CD4-positive, alpha-beta T cell treated with Interferon alpha-2 for 1 hour (primary cell): ENCODE measurements at regions not wholly inside any gene's neighbourhood (a gene's known extent, or its start where the extent isn't known, plus 50 kb on each side); places are given as distances from the start of the nearest gene placed in this dataset.
"Not testable (repeated sequence)": the region's sequence is repeated elsewhere in the genome, so short reads cannot be mapped to it uniquely, and the experiment has no call there.

Source experiments
- DNase-seq, 2 donors: peaks; one replicate each; pipeline ENCODE4 v3.0.0-alpha.2; 2020 to 2022

DNA sequence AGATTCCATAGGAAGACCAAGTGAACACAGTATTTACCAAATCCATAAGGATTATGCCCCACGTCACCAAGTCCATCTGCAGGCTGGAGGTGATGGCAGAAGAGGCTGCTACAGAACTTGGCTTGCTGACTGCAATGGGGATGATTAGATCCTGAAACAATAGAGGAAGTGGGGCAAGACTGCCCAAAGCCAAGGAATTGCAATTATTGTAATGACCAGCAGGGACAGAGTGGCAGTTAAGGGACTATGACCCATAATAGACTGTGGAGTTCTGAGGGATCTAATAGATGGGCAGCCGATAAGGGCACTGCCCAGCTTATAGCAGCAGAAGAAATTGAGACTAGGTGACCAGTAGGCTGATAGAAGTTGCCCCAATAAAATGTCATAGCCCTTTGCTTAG, 108.4 kb downstream of the MINAR1 start:
- no peak for DNase-seq

DNA sequence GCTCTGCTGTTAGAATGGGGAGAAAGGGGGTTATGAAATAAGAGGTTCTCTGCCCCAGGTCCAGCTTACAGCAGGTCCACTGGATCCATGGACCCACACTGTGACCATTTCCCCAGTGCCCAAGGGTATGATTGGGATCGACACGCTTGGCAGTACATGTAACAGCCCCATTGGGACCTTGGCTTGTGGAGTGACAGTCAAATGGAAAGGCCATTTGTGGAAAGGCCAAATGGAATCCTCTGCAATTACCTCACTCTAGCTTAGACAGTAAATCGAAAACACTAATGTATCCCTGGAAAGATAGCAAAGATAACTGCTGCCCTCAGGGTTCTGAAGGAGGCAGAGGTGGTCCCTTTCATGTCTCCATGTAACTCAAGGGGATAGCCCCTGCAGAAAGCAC, 109.1 kb downstream of the MINAR1 start:
- DNase-seq, result no peak

DNA sequence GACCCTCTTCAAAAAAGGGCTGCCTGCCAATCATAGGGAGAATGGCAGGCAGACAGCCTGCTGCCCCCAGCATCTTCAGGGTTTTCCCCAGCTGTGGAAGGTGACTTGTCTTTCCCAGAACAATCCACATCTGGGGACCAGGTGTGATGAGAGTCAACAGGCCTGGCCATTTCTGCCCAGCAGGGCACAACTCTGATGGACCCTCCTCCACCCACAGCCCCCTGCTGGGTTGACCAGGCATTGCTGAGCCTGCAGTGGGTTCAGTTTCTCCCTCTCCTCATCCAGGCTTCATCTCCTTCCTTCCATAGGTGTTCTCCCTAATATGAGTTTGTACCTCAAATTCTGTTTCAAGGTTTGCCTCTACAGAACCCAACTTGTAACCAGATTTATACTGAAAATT, 111.0 kb downstream of the MINAR1 start:
- no peak for DNase-seq

DNA sequence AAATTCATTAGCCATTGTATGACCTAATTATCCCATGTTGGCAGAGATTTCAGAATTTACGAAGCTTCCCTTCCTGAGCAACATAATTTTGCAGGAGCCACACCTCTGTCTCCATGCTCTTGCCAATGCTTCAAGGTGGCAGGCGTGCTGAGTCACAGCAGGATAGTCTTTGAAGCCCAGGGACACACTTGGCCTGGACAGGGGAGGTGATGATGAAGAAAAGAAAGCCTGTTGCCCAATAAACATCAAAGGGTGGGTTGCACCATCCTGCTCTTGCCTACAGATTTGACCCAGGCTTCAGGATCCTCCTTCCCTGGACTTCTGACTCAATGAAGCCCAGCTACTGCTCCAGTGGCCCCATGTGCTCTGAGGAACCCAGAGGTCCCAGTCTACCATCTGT, 117.1 kb downstream of the MINAR1 start:
- DNase-seq, result no peak

DNA sequence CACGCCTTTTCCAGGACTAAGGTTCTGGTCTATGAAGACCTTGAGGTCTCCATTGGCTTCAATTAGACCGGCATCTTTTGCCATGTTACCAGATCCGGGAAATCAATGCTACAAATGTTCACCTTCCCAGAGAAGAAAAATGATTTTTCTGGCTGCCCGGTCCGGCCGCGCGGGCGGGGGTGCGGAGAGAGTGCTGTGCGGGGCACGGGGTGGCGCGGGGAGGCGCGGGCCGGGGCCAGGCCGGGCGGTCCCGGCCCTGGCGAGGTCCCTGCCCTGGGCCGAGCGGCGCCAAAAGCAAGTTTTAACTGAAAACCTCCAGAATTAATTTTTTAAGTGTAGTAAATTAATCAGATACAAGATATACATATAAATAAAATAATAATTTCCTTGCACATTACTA, 128.2 kb downstream of the MINAR1 start:
- no peak for DNase-seq

DNA sequence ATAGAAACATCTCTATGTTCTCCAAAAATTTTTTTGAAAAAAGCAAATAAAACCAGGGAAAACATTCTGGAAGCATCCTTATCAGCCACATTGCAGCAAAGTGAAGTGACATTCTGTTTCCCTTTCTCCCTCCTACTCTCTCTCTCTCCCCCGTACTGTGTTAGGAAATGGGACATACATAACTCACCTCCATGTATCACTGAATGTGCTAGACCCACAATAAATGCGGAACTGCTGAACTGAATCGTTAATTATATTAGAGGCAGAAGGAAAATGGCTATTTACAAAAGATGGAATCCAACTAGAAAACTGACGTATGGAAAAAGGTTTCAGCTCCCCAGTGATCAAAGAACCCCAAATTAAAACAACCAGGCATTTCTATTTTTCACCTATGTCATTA, 129.8 kb downstream of the MINAR1 start:
- DNase-seq, result no peak

DNA sequence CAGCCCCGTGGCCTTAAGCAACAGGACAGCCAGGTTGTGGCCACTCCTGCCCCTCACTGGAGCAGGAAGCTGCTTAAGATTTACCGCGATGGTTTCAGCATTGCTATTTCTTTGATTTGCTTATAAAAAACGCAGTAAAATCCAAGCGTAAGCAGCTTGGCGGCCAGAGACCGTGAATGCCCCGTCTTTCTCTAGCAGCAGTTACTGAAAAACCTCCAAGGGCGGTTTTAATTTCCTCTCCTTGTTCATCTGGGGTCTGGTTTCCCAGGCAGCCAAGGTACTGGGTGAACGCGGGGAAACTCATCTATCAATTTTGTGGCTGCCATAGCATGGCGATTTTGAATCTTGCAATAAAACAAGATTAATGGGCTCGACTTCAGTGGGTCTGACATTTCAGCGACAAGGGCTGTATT, 130.3 kb downstream of the MINAR1 start:
- DNase-seq, result no peak

DNA sequence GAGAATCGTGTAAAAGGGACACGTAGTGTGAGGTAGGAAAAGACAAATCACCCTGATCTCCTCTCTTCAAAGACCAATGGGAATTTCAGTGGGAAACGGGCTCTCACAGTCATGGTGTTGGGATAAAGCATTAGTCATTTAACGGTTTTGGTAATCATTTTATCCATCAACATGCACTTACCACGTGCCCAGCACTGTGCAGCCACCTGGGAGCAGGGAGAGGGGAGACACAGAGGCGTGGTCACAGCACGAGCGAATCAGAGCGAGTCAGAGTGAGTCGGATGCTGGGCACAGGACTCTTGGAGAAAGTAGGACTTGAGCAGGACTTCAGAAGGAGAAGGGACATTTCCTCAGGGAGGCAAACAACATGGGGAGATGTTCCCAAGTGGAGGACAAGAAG, 130.8 kb downstream of the MINAR1 start:
- no peak for DNase-seq

DNA sequence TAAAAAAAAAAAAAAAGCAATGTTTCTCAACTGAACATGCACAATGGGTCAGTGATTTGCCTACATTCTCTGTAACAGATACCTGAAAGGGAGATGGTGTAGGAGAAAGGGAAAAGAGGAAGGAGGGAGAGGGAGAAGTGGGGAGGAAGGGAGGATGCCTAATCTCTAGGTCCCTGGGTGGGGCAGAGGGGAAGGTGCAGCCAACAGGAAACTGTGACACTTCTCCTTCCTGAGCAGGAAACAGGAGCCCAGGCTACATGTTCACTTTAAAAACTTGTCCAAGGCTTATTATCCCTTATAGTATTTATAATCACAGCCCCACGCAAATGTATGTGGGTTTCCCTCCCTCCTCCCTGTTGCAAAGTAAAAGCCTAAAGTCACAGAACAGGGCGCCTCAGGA, 137.9 kb downstream of the MINAR1 start:
- no peak for DNase-seq

DNA sequence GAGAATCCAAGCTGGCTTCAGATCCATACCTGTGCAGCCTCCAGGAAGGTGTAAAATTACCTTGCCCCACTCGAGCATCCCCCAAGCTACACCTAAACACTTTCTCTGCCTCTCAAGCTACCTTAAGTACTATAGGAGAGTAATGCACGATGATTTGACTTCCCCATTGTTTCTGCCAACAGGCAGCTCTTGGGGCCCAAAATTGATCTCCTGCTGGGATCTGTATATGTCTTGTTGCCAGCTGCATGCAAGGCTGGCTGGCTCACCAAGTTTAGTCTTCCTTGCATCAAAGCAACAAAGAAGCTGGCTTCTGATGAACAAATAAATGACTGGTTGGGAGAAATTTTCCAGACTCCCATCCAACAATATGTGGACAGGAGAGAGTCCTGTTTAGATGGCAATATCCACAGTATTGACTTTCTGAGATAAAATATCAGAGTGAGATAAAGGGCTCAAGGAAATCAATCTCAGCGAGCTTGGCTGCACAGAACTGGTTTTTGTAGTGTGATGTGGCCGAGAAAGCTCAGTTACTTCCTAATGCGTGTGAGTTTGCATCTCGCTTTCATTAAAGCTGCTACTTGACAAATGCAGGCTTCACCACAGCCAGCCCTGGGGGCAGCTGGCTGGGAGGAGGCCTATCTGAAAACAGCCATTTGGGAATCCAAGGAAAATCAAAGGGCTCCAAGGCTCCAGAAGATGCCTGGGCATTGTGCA, 140.7 kb downstream of the MINAR1 start:
- no peak for DNase-seq

DNA sequence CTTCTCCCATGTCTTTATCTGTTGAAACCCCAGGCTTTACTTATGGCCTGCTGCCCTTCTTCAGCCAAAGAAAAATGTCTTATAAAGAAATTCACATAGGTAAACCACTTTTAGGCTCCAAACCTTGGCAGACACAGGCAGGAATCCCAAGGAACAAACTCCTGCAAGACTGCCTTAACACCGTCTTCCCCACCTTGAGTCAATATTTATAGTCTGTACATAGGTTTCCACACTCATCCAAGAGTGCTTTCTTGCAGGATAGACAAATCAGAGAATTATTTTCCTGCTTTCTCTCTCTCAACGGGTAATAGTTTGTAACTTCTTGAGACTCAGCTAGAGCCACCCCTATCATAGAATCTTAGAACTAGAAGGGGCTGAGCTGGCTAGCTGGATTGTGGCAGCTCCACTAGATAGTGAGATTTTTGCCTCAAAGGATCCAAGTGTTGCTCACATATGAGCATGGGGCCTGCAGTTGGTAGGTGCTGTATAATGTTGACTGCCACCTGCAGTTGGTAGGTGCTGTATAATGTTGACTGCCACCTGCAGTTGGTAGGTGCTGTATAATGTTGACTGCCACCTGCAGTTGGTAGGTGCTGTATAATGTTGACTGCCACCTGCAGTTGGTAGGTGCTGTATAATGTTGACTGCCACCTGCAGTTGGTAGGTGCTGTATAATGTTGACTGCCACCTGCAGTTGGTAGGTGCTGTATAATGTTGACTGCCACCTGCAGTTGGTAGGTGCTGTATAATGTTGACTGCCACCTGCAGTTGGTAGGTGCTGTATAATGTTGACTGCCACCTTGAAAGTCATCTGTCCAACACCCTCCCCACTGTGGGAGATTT, 142.5 kb downstream of the MINAR1 start:
- DNase-seq, result not testable (repeated sequence)

DNA sequence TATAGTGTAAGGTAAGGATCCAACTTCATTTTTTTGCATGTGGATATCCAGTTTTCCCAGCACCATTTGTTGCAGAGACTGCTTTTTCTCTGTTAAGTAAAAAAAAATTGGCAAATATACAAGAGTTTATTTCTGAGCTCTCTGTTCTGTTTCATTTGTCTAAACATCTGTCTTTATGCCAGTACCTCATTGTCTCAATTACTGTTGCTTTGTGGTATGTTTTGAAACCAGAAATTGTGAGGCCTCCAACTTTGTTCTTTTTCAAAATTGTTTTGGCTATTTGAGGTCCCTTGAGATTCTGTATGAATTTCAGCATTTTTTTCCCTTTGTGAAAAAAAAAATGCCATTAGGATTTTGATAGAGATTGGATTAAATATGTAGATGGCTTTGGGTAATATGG, 150.5 kb downstream of the MINAR1 start:
- no peak for DNase-seq

DNA sequence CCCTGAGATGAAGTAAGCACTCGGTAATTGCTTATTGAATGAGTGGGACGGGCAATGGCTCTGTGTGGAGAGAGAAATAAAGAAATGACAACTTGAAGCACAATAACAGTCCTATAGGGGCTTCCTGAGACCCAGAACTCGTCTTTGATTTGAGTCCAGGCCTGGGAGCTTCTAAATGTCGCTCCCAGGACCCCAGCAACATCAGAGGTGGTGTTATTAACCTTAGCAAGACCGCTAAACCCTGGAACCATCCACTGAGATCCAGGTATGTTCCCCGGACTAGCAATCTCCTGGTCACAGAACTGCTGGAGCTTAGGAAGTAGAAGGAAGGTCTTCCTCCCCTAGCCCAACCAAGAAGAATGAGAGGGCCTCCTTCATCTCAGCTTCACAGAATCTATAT, 160.0 kb downstream of the MINAR1 start:
- no peak for DNase-seq

DNA sequence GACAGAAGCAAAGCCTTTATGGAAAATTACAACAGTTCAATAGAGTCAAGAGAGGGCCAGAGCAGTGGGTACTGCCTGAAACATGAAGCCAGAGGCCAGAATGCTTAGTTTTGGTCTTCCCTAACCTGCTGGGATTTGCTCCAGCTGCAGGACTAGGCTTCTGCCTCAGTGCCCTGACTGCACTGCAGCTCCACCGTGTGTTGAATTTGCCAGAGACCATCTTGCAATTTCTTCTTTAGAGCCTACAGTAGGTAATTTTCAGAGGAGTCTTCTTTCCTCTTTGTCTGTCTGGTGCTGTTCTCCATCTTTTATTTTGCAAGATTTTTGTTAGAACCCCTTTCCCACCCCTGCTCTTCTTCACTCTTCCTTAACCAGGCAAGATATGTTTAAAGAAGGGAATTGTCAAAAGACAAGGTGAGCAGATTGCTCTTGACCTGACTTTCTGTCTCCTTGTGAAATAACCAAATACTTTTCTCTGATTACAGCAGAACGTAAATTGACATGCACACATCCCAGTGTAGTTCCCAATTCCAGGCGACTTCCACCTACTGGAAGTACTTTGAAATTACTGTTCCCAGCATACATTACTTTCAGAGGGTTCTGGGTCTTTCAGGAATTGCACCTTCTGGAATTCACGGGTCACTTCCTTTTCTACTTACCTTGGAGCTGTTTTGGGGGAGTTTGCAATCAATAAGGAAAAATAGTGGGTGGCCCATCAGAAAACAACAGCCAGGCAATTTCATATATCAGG, 161.2 kb downstream of the MINAR1 start:
- DNase-seq, result no peak

DNA sequence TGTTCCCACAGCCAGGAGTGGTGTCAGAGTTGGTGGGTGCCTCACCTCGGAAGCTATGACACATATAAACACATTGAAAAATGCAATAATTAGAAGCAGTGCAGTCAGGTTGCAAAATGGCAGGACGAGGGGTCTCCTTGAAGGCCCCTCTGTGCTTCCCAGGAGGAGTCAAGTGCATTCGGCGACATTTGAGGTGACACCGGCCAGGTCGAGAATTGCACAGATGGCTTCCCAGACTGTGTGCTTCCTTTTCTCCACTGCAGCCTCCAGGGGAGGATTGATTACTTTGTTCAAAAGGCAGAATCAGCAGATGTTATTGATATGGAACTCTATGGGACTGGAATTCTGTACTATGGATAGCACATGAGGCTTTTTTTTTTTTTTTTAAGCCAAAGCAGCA, 163.2 kb downstream of the MINAR1 start:
- DNase-seq, result no peak

DNA sequence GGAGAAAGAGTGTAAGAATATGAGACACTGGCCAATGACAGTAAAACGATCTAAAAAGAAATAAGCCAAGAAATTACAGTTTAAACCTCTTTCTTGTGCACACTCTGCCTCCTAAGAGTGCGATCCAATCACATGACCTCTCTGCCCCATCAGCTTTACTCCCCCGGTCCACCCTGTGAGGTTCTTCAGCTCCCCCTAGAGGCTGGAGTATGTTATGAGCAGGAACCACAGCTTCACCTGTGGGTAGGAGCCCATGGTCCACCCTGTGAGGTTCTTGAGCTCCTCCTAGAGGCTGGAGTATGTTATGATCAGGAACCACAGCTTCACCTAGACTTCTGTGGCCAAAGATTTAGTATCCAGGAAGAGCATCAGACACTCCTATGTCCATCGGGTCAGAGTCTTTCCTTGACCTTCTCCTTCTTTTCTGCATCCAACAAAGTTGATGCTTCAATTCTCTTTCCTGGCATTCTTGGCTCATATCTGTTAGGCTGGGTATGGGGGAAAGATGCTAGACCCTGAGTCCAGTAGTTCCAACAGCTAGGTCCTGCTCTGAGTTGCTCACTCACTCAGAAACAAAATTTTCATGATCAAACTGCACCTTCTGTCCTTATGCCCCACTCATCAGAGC, 164.0 kb downstream of the MINAR1 start:
- peak; percentile 37 to 43 for DNase-seq

DNA sequence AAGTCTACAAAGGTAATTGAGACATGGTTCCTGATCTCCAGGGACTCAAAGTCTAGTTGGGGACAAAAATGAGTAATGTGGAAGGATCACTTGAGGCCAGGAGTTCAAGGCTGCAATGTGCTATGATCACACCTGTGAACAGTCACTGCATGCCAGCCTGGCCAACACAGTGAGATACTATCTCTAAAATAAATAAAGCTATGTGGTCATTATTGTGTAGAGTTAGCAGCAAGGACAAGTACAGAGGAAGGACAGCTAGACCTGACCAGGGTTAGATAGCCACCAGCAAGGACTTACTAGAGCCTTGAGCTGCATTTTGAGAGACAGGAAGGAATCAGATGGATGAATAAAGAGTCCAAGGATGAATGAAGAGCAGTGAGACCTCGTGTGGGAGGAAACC, 166.5 kb downstream of the MINAR1 start:
- no peak for DNase-seq

DNA sequence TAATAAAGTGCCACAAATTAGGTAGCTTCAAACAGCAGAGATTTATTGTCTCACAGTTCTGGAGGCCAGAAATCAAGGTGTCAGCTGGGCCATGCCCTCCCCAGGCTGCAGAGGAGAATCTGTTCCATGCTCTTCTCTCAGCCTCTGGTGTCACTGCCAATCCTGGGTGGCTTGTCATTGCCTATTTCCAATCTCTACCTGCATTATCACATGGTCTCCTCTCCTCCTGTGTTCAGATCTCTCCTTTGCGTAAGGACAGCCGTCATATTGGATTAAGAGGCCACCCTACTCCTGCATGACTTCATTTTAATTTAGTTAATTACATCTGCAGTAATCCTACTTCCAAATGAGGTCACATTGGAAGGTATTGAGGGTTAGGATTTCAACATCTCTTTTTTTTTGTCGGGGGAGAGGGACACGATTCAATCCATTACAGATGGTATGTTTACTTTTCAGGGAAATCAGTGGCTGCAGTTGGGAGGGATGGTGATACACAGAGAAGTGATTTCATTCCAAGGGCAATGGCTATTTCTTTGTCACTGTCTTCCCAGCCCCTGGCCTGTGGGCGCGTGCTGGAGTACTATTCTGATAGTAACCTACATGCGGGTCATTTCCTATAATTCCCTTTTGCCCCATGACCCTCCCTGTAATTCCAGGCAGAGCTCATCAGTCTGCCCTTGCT, 169.4 kb downstream of the MINAR1 start:
- no peak for DNase-seq

DNA sequence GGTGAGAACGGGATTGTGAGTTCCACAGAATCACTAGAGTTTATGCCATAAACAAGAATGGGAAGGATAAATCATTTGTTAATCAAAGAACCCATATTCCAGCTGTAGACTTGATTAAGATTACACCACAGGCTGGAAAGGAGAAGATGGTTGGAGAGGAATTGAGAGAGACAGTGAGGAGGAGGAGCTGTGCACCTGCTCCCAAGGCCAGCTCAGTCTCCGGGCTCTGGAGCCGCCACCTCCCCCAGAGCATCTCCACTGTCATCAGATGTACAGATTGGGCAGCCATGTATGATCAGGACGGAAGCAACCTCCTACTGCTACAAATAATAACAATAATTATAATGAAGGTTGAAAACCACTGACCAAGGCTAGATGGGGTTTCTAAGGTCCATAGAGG, 170.0 kb downstream of the MINAR1 start:
- DNase-seq, result no peak

DNA sequence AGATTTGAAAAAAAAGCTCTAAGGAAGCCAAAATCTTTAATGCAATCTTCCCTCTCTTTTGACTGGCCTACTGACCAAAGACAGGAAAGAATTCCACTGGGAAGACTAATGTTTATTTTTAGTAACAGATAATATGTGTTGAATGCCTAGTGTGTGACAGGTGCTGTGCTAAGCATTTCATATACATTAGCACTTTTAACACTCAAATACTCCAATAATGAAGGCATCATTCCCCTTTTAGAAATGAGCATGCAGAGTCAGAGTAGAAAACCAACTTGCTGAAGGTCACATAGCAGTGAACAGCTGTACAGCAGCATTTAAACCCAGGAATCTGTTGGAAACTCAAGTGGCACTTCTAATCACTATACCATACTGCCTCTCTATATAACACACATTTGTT, 170.6 kb downstream of the MINAR1 start:
- DNase-seq, result no peak

DNA sequence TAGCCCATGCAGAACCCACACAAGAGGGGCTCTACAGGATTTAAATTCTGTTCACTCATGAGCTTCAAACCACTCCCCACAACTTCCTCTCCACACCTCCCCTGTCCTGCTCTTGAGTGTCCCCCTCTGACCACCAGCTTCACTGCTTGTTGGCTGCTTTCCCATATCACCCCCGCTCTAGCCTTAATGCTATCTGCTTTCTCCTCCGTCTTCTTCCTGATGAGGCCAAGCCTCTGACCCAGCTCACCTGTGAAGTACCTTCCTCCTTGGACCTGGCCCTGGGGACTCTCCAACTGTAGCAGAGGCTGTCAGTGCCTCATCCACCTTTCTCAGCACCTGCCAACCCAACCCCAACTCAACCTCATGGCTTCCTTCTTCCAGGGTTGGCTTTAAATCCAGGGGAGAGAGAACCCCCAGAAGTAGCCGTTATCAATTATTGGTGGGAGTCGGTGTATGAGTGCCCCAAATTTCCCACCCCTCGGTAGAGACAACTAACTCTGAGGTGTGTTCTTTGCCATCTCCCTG, 174.8 kb downstream of the MINAR1 start:
- DNase-seq, result no peak

DNA sequence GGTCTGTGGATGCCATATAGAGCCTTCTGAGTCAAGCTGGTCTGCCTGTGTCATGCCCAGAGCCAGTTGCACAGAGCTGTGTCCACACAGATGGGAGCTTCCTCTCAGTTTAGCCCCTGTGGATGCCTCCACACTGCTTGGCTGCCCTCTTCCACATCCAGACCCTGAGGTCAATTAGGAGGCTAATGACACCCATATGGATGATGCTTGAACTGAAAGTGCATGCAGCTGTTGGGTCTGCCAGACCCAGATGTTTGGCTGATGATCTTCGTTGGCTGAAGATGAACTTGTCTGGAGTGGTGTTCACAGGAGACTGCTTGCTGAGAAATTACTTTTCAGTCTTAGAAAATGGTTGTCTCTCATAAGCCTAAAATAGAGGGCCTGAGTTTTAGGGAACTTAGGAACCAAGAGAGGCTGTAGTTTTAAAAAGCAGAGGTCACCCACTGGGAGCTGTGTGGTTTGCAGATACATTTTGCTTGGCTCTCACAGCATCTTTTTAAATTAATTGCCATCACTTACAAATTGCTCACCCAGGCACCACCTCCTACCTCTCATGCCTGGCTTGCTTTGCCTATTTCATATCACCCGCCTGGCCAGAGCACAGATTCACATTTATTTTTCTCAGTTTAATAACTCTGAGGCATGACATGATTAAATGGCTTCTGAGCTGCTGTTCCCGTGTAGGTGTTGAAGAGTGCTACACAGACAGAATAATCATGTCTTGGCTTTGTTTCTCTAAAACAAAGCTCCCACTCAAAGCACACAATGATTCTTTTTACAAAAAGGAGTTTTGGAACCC, 176.1 kb downstream of the MINAR1 start:
- DNase-seq, result no peak
